Muscle layer of duodenum (tissue), 2 donors: ENCODE measurements at regions not wholly inside any gene's neighbourhood (a gene's known extent, or its start where the extent isn't known, plus 50 kb on each side); places are given as distances from the start of the nearest gene placed in this dataset.
"Not testable (repeated sequence)": the region's sequence is repeated elsewhere in the genome, so short reads cannot be mapped to it uniquely, and the experiment has no call there.

ENCODE experiments used
- H3K27ac ChIP-seq: one replicate; pipeline ENCODE4 v1.7.0; 2013; ENCODE audit warnings: mild to moderate bottlenecking, low read length
- H3K27me3 ChIP-seq: one replicate; pipeline ENCODE4 v1.7.0; 2013; ENCODE audit warnings: low read depth, mild to moderate bottlenecking, control low read depth, low read length
- H3K36me3 ChIP-seq, 2 donors: one replicate each; pipeline ENCODE4 v1.7.0; 2013; ENCODE audit warnings: low read length in 2 of 2, control low read depth in 1 of 2, mild to moderate bottlenecking in 1 of 2; ENCODE audit not compliant: insufficient read depth in 2 of 2, control insufficient read depth in 1 of 2
- H3K4me1 ChIP-seq, 2 donors: one replicate each; pipeline ENCODE4 v1.7.0; 2013; ENCODE audit warnings: low read length in 2 of 2, mild to moderate bottlenecking in 2 of 2, control low read depth in 1 of 2, moderate library complexity in 1 of 2; ENCODE audit not compliant: insufficient read depth in 2 of 2, control insufficient read depth in 1 of 2
- H3K4me3 ChIP-seq, 2 donors: one replicate each; pipeline ENCODE4 v1.7.0; 2013; ENCODE audit warnings: low read length in 2 of 2, low read depth in 1 of 2, mild to moderate bottlenecking in 1 of 2
- H3K9me3 ChIP-seq, 2 donors: one replicate each; pipeline ENCODE4 v1.7.0; 2013; ENCODE audit warnings: low read length in 2 of 2, control low read depth in 1 of 2, mild to moderate bottlenecking in 1 of 2; ENCODE audit not compliant: control insufficient read depth in 1 of 2
- donor health status: healthy.

GRCh38 chr16:7229433-7230218 lies 103.0 kb upstream of the RBFOX1 start:
- not testable (repeated sequence) for H3K4me1 ChIP-seq, H3K27ac ChIP-seq, H3K27me3 ChIP-seq, H3K36me3 ChIP-seq, H3K4me3 ChIP-seq, H3K9me3 ChIP-seq

DNA sequence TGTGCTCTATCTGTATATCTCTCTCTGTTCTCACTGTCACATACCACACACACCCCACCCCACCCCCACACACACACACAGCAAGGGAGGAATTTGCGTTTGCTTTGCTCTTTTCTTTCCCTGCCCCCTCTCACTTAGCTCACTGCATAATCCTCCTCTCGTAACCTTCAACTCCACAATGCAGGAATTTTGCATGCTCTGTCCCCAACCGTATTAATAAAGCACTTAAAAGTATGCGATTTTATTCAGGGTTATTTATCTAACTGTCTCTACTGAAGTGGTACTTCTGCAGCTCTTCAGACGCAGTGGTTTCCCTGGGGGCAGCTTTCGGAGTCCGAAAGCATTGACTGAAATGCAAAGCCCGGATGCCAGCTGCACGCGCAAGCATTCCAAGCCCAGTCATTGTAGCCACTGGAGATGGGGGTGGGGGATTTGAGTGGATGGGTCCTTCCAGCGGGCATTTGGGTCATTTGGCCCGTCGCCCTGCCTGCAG lies 105.4 kb upstream of the RBFOX1 start:
- H3K4me3 ChIP-seq = no peak overlapping the region
- no peaks in the 10 kb centered on the region for H3K27me3 ChIP-seq
- H3K36me3 ChIP-seq = no peaks in the 10 kb centered on the region
- no peak overlapping the region for H3K27ac ChIP-seq
- no peaks in the 10 kb centered on the region for H3K9me3 ChIP-seq
- no peaks in the 10 kb centered on the region for H3K4me1 ChIP-seq

GRCh38 chr16:7221157-7221556 lies 111.5 kb upstream of the RBFOX1 start:
- no peaks in the 10 kb centered on the region for H3K27me3 ChIP-seq
- no peak overlapping the region for H3K27ac ChIP-seq
- H3K4me1 ChIP-seq = no peaks in the 10 kb centered on the region
- H3K36me3 ChIP-seq = no peaks in the 10 kb centered on the region
- H3K9me3 ChIP-seq = no peaks in the 10 kb centered on the region
- no peak overlapping the region for H3K4me3 ChIP-seq

- Histone ChIP-seq H3K27ac (no peak overlapping the region), H3K9me3 (no peaks in the 10 kb centered on the region), H3K4me3 (no peak overlapping the region), H3K4me1 (no peaks in the 10 kb centered on the region), H3K27me3 (no peaks in the 10 kb centered on the region), H3K36me3 (no peaks in the 10 kb centered on the region)
These were observed 113.7 kb upstream of the RBFOX1 start for GRCh38 chr16:7218936-7219335.

DNA sequence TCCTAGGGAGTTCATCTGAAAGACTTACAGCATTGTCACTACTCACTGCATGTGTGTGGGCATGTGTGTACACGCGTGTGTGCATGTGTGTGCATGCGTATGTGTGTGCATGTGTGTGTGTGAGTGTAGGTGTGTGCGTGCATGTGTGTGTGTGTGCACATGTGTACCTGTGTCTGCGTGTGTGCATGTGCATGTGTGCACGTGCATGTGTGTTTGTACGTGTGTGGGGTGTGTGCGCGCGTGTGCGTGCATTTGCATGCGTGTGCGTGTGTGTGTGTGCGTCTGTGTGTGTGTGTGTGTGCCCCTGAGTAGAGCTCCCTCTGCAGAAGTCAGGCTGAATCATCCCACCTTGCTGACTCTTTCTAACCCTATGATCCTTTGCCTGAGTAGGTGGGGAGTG lies 114.8 kb upstream of the RBFOX1 start:
- Histone ChIP-seq H3K36me3 (no peaks in the 10 kb centered on the region), H3K27ac (no peak overlapping the region), H3K4me1 (no peaks in the 10 kb centered on the region), H3K9me3 (no peaks in the 10 kb centered on the region), H3K4me3 (no peak overlapping the region), H3K27me3 (no peaks in the 10 kb centered on the region)

DNA sequence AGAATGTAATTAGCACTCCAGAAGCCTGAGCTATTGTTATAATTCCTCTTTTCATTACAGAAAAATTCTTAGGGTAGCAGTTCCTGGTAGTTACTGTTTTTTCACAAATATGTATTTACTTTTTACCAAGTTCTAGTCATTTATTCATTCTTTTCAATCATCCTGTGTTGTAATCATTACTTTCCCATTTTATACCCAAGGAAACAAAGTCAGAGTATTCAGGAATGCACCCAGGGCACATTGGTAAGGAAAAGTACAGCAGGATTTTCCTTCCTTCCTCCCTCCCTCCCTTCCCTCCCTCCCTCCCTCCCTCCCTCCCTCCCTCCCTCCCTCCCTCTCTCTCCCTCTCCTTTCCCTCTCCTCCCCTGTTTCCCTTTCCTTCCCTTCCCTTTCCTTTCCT lies 115.9 kb upstream of the RBFOX1 start:
- no peak overlapping the region for H3K4me3 ChIP-seq
- no peaks in the 10 kb centered on the region for H3K27me3 ChIP-seq

DNA sequence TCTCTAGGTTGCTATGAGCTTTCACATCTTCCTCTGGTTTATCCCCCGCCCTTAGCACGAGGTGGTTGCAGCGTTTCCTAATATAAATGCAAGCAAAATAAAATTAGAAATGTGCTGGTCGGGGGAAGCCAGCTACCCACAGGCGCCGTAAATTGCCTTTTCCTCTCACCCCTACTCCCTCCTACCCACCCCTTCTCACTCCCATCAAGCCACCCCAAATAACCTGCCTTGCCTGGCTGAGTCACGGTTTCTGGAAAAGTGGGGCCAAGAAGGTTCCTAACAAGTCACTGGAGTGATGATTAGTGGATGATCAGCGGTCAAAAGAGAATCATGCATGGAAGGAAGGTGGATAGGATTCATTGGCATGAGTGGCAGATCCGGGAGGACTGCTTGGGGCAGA lies 120.9 kb upstream of the RBFOX1 start:
- Histone ChIP-seq H3K36me3 (no peaks in the 10 kb centered on the region), H3K4me1 (no peaks in the 10 kb centered on the region), H3K9me3 (no peaks in the 10 kb centered on the region), H3K4me3 (no peak overlapping the region), H3K27ac (no peak overlapping the region), H3K27me3 (no peaks in the 10 kb centered on the region)

More for the DNA sequence above, 115.9 kb upstream of the RBFOX1 start:
- Histone ChIP-seq H3K4me1 (no peaks in the 10 kb centered on the region), H3K9me3 (no peaks in the 10 kb centered on the region), H3K27ac (no peak overlapping the region), H3K36me3 (no peaks in the 10 kb centered on the region)

GRCh38 chr16:7209598-7209997 lies 123.0 kb upstream of the RBFOX1 start:
- no peaks in the 10 kb centered on the region for H3K27me3 ChIP-seq
- H3K4me1 ChIP-seq = no peaks in the 10 kb centered on the region
- H3K9me3 ChIP-seq = no peaks in the 10 kb centered on the region
- H3K27ac ChIP-seq = no peak overlapping the region
- H3K36me3 ChIP-seq = no peaks in the 10 kb centered on the region
- H3K4me3 ChIP-seq = no peak overlapping the region

GRCh38 chr16:7206469-7206868 lies 126.2 kb upstream of the RBFOX1 start:
- Histone ChIP-seq H3K36me3 (no peaks in the 10 kb centered on the region), H3K27ac (no peak overlapping the region), H3K9me3 (no peaks in the 10 kb centered on the region), H3K27me3 (no peaks in the 10 kb centered on the region), H3K4me3 (no peak overlapping the region), H3K4me1 (no peaks in the 10 kb centered on the region)

DNA sequence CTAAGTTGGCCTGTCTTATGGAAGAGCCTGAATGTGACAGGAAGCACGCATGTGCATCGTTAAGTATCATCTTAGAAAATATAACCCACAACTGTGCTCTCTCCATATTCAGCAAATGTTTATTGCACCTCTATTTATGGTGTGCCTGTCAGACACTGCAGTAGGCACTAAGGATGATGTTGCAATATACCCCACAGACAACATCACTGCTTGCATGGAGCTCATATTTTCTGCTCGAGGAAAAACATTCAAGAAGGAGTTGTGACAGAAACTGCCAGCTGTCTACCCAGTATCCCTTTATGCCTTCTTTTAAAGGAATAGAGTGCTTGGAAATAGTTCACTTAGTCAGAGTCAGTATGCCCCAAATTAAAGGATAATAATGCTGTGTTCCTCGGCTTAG lies 132.3 kb upstream of the RBFOX1 start:
- no peak overlapping the region for H3K27ac ChIP-seq
- no peaks in the 10 kb centered on the region for H3K36me3 ChIP-seq
- no peaks in the 10 kb centered on the region for H3K27me3 ChIP-seq
- no peaks in the 10 kb centered on the region for H3K9me3 ChIP-seq
- no peaks in the 10 kb centered on the region for H3K4me1 ChIP-seq
- H3K4me3 ChIP-seq = no peak overlapping the region

- H3K27me3 ChIP-seq = no peaks in the 10 kb centered on the region
- no peak overlapping the region for H3K27ac ChIP-seq
- no peak overlapping the region for H3K4me3 ChIP-seq
- no peaks in the 10 kb centered on the region for H3K36me3 ChIP-seq
- no peaks in the 10 kb centered on the region for H3K4me1 ChIP-seq
- H3K9me3 ChIP-seq = no peaks in the 10 kb centered on the region
These were observed 147.0 kb upstream of the RBFOX1 start for GRCh38 chr16:7185689-7186088.

GRCh38 chr16:7185165-7185564 lies 147.5 kb upstream of the RBFOX1 start:
- Histone ChIP-seq H3K4me1 (no peaks in the 10 kb centered on the region), H3K27me3 (no peaks in the 10 kb centered on the region), H3K9me3 (no peaks in the 10 kb centered on the region), H3K36me3 (no peaks in the 10 kb centered on the region), H3K27ac (no peak overlapping the region), H3K4me3 (no peak overlapping the region)
